ENCODE measurements at regions not wholly inside any gene's neighbourhood (a gene's known extent, or its start where the extent isn't known, plus 50 kb on each side); places are given as distances from the start of the nearest gene placed in this dataset.

GRCh38 chr17:33469911-33470310, 176.8 kb upstream of the ASIC2 start:
- Histone ChIP-seq H3K27ac (ENCODE audit: low read depth, low read length) (no peak overlapping the region), H3K36me3 (ENCODE audit: insufficient read depth, low read length) (no peaks in the 10 kb centered on the region), H3K27me3 (ENCODE audit: insufficient read depth, low read length) (no peaks in the 10 kb centered on the region), H3K4me1 (ENCODE audit: control insufficient read depth, insufficient read depth, low read length, unreplicated experiment) (no peaks in the 10 kb centered on the region), H3K79me2 (ENCODE audit: control insufficient read depth, insufficient read depth, low read length, unreplicated experiment) (no peaks in the 10 kb centered on the region), H2AFZ (ENCODE audit: low read length, unreplicated experiment) (no peak overlapping the region), H3K4me3 (ENCODE audit: low read depth, low read length) (no peak overlapping the region)

- H3K4me1 ChIP-seq (ENCODE audit: control insufficient read depth, insufficient read depth, low read length, unreplicated experiment) = no peaks in the 10 kb centered on the region
- H3K4me3 ChIP-seq (ENCODE audit: low read depth, low read length) = no peak overlapping the region
- no peaks in the 10 kb centered on the region for H3K27me3 ChIP-seq (ENCODE audit: insufficient read depth, low read length)
- H2AFZ ChIP-seq (ENCODE audit: low read length, unreplicated experiment) = no peak overlapping the region
- no peaks in the 10 kb centered on the region for H3K36me3 ChIP-seq (ENCODE audit: insufficient read depth, low read length)
- no peaks in the 10 kb centered on the region for H3K79me2 ChIP-seq (ENCODE audit: control insufficient read depth, insufficient read depth, low read length, unreplicated experiment)
- no peak overlapping the region for H3K27ac ChIP-seq (ENCODE audit: low read depth, low read length)
Measured at GRCh38 chr17:33473061-33473460, 180.0 kb upstream of the ASIC2 start.

GRCh38 chr17:33474789-33475188, 181.7 kb upstream of the ASIC2 start:
- Histone ChIP-seq H3K27ac (ENCODE audit: low read depth, low read length) (no peak overlapping the region), H3K36me3 (ENCODE audit: insufficient read depth, low read length) (no peaks in the 10 kb centered on the region), H3K27me3 (ENCODE audit: insufficient read depth, low read length) (no peaks in the 10 kb centered on the region), H2AFZ (ENCODE audit: low read length, unreplicated experiment) (no peak overlapping the region), H3K79me2 (ENCODE audit: control insufficient read depth, insufficient read depth, low read length, unreplicated experiment) (no peaks in the 10 kb centered on the region), H3K4me1 (ENCODE audit: control insufficient read depth, insufficient read depth, low read length, unreplicated experiment) (no peaks in the 10 kb centered on the region), H3K4me3 (ENCODE audit: low read depth, low read length) (no peak overlapping the region)

GRCh38 chr17:33475594-33475993, 182.5 kb upstream of the ASIC2 start:
- Histone ChIP-seq H3K79me2 (ENCODE audit: control insufficient read depth, insufficient read depth, low read length, unreplicated experiment) (no peaks in the 10 kb centered on the region), H3K36me3 (ENCODE audit: insufficient read depth, low read length) (no peaks in the 10 kb centered on the region), H2AFZ (ENCODE audit: low read length, unreplicated experiment) (no peak overlapping the region), H3K27ac (ENCODE audit: low read depth, low read length) (no peak overlapping the region), H3K27me3 (ENCODE audit: insufficient read depth, low read length) (no peaks in the 10 kb centered on the region), H3K4me1 (ENCODE audit: control insufficient read depth, insufficient read depth, low read length, unreplicated experiment) (no peaks in the 10 kb centered on the region), H3K4me3 (ENCODE audit: low read depth, low read length) (no peak overlapping the region)

GRCh38 chr17:33481652-33482051, 188.6 kb upstream of the ASIC2 start:
- no peaks in the 10 kb centered on the region for H3K79me2 ChIP-seq (ENCODE audit: control insufficient read depth, insufficient read depth, low read length, unreplicated experiment)
- no peak overlapping the region for H3K4me3 ChIP-seq (ENCODE audit: low read depth, low read length)
- H2AFZ ChIP-seq (ENCODE audit: low read length, unreplicated experiment) = no peak overlapping the region
- H3K27me3 ChIP-seq (ENCODE audit: insufficient read depth, low read length) = no peaks in the 10 kb centered on the region
- H3K36me3 ChIP-seq (ENCODE audit: insufficient read depth, low read length) = no peaks in the 10 kb centered on the region
- no peaks in the 10 kb centered on the region for H3K4me1 ChIP-seq (ENCODE audit: control insufficient read depth, insufficient read depth, low read length, unreplicated experiment)
- no peak overlapping the region for H3K27ac ChIP-seq (ENCODE audit: low read depth, low read length)

- Histone ChIP-seq H3K36me3 (ENCODE audit: insufficient read depth, low read length) (no peaks in the 10 kb centered on the region), H2AFZ (ENCODE audit: low read length, unreplicated experiment) (no peak overlapping the region), H3K27me3 (ENCODE audit: insufficient read depth, low read length) (no peaks in the 10 kb centered on the region), H3K27ac (ENCODE audit: low read depth, low read length) (no peak overlapping the region), H3K4me1 (ENCODE audit: control insufficient read depth, insufficient read depth, low read length, unreplicated experiment) (no peaks in the 10 kb centered on the region), H3K79me2 (ENCODE audit: control insufficient read depth, insufficient read depth, low read length, unreplicated experiment) (no peaks in the 10 kb centered on the region), H3K4me3 (ENCODE audit: low read depth, low read length) (no peak overlapping the region)
Measured at GRCh38 chr17:33482636-33483035, 189.5 kb upstream of the ASIC2 start.

GRCh38 chr17:33484559-33484958, 191.5 kb upstream of the ASIC2 start:
- H2AFZ ChIP-seq (ENCODE audit: low read length, unreplicated experiment) = no peak overlapping the region
- no peaks in the 10 kb centered on the region for H3K36me3 ChIP-seq (ENCODE audit: insufficient read depth, low read length)
- H3K27me3 ChIP-seq (ENCODE audit: insufficient read depth, low read length) = no peaks in the 10 kb centered on the region
- H3K4me3 ChIP-seq (ENCODE audit: low read depth, low read length) = no peak overlapping the region
- no peaks in the 10 kb centered on the region for H3K4me1 ChIP-seq (ENCODE audit: control insufficient read depth, insufficient read depth, low read length, unreplicated experiment)
- H3K79me2 ChIP-seq (ENCODE audit: control insufficient read depth, insufficient read depth, low read length, unreplicated experiment) = no peaks in the 10 kb centered on the region
- H3K27ac ChIP-seq (ENCODE audit: low read depth, low read length) = no peak overlapping the region

- Histone ChIP-seq H3K27me3 (ENCODE audit: insufficient read depth, low read length) (no peaks in the 10 kb centered on the region), H3K4me3 (ENCODE audit: low read depth, low read length) (no peak overlapping the region)
Measured at GRCh38 chr17:33486135-33486885, 193.2 kb upstream of the ASIC2 start.

GRCh38 chr17:33487187-33487879, 194.2 kb upstream of the ASIC2 start:
- no peaks in the 10 kb centered on the region for H3K79me2 ChIP-seq (ENCODE audit: control insufficient read depth, insufficient read depth, low read length, unreplicated experiment)
- no peaks in the 10 kb centered on the region for H3K36me3 ChIP-seq (ENCODE audit: insufficient read depth, low read length)
- H3K4me3 ChIP-seq (ENCODE audit: low read depth, low read length) = no peak overlapping the region
- H3K27ac ChIP-seq (ENCODE audit: low read depth, low read length) = no peak overlapping the region
- no peak overlapping the region for H2AFZ ChIP-seq (ENCODE audit: low read length, unreplicated experiment)
- no peaks in the 10 kb centered on the region for H3K4me1 ChIP-seq (ENCODE audit: control insufficient read depth, insufficient read depth, low read length, unreplicated experiment)
- H3K27me3 ChIP-seq (ENCODE audit: insufficient read depth, low read length) = no peaks in the 10 kb centered on the region

More at GRCh38 chr17:33486135-33486885, 193.2 kb upstream of the ASIC2 start:
- H3K79me2 ChIP-seq (ENCODE audit: control insufficient read depth, insufficient read depth, low read length, unreplicated experiment) = no peaks in the 10 kb centered on the region
- H3K36me3 ChIP-seq (ENCODE audit: insufficient read depth, low read length) = no peaks in the 10 kb centered on the region
- no peak overlapping the region for H2AFZ ChIP-seq (ENCODE audit: low read length, unreplicated experiment)
- no peaks in the 10 kb centered on the region for H3K4me1 ChIP-seq (ENCODE audit: control insufficient read depth, insufficient read depth, low read length, unreplicated experiment)
- H3K27ac ChIP-seq (ENCODE audit: low read depth, low read length) = no peak overlapping the region

GRCh38 chr17:33491871-33492481, 198.9 kb upstream of the ASIC2 start:
- no peaks in the 10 kb centered on the region for H3K79me2 ChIP-seq (ENCODE audit: control insufficient read depth, insufficient read depth, low read length, unreplicated experiment)
- no peaks in the 10 kb centered on the region for H3K27me3 ChIP-seq (ENCODE audit: insufficient read depth, low read length)
- H3K27ac ChIP-seq (ENCODE audit: low read depth, low read length) = no peak overlapping the region
- H3K4me3 ChIP-seq (ENCODE audit: low read depth, low read length) = no peak overlapping the region
- H3K4me1 ChIP-seq (ENCODE audit: control insufficient read depth, insufficient read depth, low read length, unreplicated experiment) = no peaks in the 10 kb centered on the region
- no peaks in the 10 kb centered on the region for H3K36me3 ChIP-seq (ENCODE audit: insufficient read depth, low read length)
- no peak overlapping the region for H2AFZ ChIP-seq (ENCODE audit: low read length, unreplicated experiment)
